Psoas muscle (tissue), 7 donors: ENCODE measurements at regions not wholly inside any gene's neighbourhood (a gene's known extent, or its start where the extent isn't known, plus 50 kb on each side); places are given as distances from the start of the nearest gene placed in this dataset.

Experiments
- ATAC-seq, 4 donors: fragments of 200-7000 bp; cut with Tn5 transposase; one replicate each; pipeline ENCODE4 v1.9.1; 2020; ENCODE audit warnings: moderate library complexity in 3 of 4, mild to moderate bottlenecking in 2 of 4
- DNase-seq, 2 donors: peaks; one replicate each; pipeline ENCODE4 v3.0.0-alpha.2; 2020
- H3K27ac ChIP-seq: fragments of 200-600 bp; one replicate; pipeline ENCODE4 v1.8.0; 2022
- H3K27me3 ChIP-seq, 3 donors: fragments of 200-600 bp in 1 of 3; one replicate each; pipeline versions ENCODE4 v1.6.1 to v1.8.0; 2013 to 2022; ENCODE audit warnings: low read length in 2 of 3, mild to moderate bottlenecking in 2 of 3, moderate library complexity in 1 of 3; ENCODE audit not compliant: insufficient read depth in 3 of 3
- H3K36me3 ChIP-seq, 2 donors: fragments of 200-600 bp in 1 of 2; one replicate each; pipeline versions ENCODE4 v1.6.1 to v1.8.0; 2013 to 2022; ENCODE audit warnings: low read depth in 1 of 2, mild to moderate bottlenecking in 1 of 2, moderate library complexity in 1 of 2; ENCODE audit not compliant: insufficient read depth in 1 of 2
- H3K4me1 ChIP-seq: fragments of 200-600 bp; one replicate; pipeline ENCODE4 v1.8.0; 2022
- H3K4me3 ChIP-seq: fragments of 200-600 bp; one replicate; pipeline ENCODE4 v1.8.0; 2022; ENCODE audit warnings: mild to moderate bottlenecking
- H3K9me3 ChIP-seq: fragments of 200-600 bp; one replicate; pipeline ENCODE4 v1.8.0; 2022
- WGBS, 3 donors: extraction: QIAGEN DNeasy Blood & Tissue Kit; methylation state at CpG; one replicate each; pipeline versions ENCODE4 v1.1.6 to v1.1.7; 2013; 5-methylcytosine and 5-hydroxymethylcytosine counted together
- intact Hi-C, 2 donors: fragments of 100-400 bp; cut with DNase I; formaldehyde crosslinking; loops; one replicate each; pipeline versions ENCODE4 v1.11.0 to v1.14.2; 2022
- TF ChIP-seq, protein P1 (sequence below): fragments of 200-600 bp; IDR thresholded peaks from one replicate; pipeline ENCODE4 v1.8.0; 2022; ENCODE audit warnings: antibody characterized with exemption
- donor health status: healthy with polysubstance abuse.
- donor health status: DM: no; HTN: no; CAD: no; lungs with moderate emphysema.
- donor health status: Bipolar disorder and iron deficiency.
- donor health status: healthy.
- donor health status: DM: yes; HTN: yes; CAD: no.
- donor health status: DM: no; HTN: no; CAD: no.
- donor health status: DM: yes; HTN: yes; CAD: no.

DNA sequence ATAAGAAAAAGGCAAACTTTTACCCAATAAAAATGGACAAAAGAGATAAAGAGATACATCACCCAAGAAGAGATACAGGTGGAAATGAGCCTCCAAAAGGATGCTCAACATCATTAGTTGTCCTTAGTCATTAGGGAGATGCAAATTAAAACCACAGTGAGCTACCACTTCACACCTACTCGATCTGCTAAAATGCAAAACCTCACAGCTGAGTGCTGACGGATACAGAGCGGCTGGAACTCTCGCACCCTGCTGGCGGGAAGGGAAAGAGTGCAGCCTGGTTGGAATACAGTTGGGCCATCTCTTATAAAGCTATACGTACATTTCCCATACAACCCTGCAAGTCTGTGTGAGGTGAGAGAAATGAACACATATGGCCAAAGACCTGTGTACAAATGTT lies 78.5 kb upstream of the PRR20G start:
- 36 to 45% (median 44%) methylated on average over 6 of the region's 6 CpGs for WGBS, 3 donors
- H3K4me1 ChIP-seq, result no peaks in the 10 kb centered on the region
- no peak for DNase-seq
- no peaks in the 10 kb centered on the region for H3K9me3 ChIP-seq
- no peak overlapping the region for H3K27ac ChIP-seq
- intact Hi-C loops, result no loop called here
- peaks cover 0 to 5% (median 0%) of the 10 kb centered on the region in 3 donors for H3K27me3 ChIP-seq
- ATAC-seq, result no peak
- H3K36me3 ChIP-seq, result no peaks in the 10 kb centered on the region
- TF ChIP-seq, protein P1, sequence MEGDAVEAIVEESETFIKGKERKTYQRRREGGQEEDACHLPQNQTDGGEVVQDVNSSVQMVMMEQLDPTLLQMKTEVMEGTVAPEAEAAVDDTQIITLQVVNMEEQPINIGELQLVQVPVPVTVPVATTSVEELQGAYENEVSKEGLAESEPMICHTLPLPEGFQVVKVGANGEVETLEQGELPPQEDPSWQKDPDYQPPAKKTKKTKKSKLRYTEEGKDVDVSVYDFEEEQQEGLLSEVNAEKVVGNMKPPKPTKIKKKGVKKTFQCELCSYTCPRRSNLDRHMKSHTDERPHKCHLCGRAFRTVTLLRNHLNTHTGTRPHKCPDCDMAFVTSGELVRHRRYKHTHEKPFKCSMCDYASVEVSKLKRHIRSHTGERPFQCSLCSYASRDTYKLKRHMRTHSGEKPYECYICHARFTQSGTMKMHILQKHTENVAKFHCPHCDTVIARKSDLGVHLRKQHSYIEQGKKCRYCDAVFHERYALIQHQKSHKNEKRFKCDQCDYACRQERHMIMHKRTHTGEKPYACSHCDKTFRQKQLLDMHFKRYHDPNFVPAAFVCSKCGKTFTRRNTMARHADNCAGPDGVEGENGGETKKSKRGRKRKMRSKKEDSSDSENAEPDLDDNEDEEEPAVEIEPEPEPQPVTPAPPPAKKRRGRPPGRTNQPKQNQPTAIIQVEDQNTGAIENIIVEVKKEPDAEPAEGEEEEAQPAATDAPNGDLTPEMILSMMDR, result no peak
- no peak overlapping the region for H3K4me3 ChIP-seq

DNA sequence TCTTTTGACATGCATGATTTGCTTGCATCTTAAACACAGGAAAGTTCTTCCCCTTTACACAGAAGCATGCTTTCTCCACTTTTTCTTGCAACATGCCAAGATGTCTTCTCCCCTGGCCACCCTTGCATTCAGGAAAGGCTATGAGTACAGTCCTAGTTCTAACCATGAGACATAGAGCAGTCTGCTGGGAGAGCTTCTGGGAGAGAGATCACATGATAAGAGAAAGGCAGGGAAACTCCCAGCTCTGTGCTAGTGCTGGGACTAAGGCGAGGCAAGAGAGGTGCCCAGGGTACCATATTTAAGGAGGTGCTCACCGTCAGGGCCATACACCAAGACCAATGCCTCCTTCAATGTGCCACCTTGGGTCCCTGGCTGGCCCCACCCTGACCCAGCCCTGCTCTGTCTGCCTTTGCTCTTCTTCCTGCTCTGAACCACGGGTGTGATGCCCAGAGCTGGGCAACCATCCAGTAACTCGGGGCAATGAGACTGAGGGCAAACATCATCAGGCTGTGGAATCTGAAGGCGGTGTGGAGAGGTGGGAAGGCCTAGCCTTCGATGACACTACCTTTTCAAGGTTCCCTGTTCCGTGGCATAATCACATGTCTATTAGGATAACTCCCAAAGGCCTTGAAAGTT lies 77.4 kb upstream of the PRR20G start:
- no peaks in the 10 kb centered on the region for H3K4me1 ChIP-seq
- H3K9me3 ChIP-seq, result no peaks in the 10 kb centered on the region
- no peak overlapping the region for H3K27ac ChIP-seq
- ATAC-seq, result no peak
- WGBS, 3 donors, result 68 to 74% (median 68%) methylated on average over 7 of the region's 7 CpGs
- TF ChIP-seq, protein P1, result no peak
- H3K27me3 ChIP-seq, result peaks cover 0 to 5% (median 0%) of the 10 kb centered on the region in 3 donors
- no peaks in the 10 kb centered on the region for H3K36me3 ChIP-seq
- intact Hi-C loops, result no loop called here
- H3K4me3 ChIP-seq, result no peak overlapping the region
- DNase-seq, result no peak

DNA sequence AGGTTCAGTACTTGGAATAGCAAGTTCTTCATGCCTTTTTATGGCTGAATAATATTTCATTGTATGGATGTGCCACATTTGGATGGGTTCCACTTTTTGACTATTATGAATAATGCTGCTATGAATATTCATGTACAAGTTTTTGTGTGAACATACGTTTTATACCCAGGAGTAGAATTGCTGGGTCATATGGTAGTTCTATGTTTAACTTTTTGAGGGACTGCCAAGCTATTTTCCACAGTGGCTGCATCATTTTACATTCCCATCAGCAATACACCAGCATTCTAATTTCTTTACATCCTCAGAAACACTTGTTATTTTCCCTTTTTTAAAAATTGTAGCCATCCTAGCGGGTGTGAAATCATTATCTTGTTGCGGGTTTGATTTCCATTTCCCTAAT lies 76.0 kb upstream of the PRR20G start:
- no peaks in the 10 kb centered on the region for H3K27me3 ChIP-seq
- H3K27ac ChIP-seq, result no peak overlapping the region
- intact Hi-C loops, result no loop called here
- ATAC-seq, result no peak
- H3K4me1 ChIP-seq, result no peaks in the 10 kb centered on the region
- TF ChIP-seq, protein P1, result no peak
- WGBS, 3 donors, result 70 to 75% (median 70%) methylated on average over 3 of the region's 3 CpGs
- no peaks in the 10 kb centered on the region for H3K36me3 ChIP-seq
- H3K9me3 ChIP-seq, result no peaks in the 10 kb centered on the region
- no peak for DNase-seq
- no peak overlapping the region for H3K4me3 ChIP-seq

DNA sequence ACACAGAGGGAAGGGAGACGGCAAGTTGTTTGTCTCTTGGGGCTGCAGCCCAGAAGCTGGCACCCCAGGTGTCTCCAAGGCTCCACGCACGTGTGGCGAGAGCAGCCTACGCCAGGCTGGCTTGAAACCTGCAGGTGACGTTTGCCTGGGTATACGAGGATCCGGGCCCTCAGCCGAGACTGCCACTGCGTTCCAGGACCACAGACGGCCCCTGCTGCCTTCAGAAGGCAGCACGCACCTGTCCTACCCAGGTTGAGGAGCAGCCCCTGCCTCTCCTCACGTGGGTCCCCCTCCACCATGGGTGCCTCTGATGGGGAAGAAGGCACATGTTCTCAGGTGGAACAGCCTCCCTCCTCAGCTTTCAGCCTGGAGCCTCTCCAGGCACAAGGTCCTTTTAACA lies 75.3 kb upstream of the PRR20G start:
- TF ChIP-seq, protein P1, result no peak
- Histone ChIP-seq H3K27ac (no peak overlapping the region), H3K36me3 (no peaks in the 10 kb centered on the region), H3K4me1 (no peaks in the 10 kb centered on the region), H3K4me3 (no peak overlapping the region), H3K27me3 (no peaks in the 10 kb centered on the region), H3K9me3 (no peaks in the 10 kb centered on the region)
- WGBS, 3 donors, result 62 to 66% (median 64%) methylated on average over 13 of the region's 13 CpGs
- no peak for ATAC-seq
- intact Hi-C loops, result no loop called here
- no peak for DNase-seq

DNA sequence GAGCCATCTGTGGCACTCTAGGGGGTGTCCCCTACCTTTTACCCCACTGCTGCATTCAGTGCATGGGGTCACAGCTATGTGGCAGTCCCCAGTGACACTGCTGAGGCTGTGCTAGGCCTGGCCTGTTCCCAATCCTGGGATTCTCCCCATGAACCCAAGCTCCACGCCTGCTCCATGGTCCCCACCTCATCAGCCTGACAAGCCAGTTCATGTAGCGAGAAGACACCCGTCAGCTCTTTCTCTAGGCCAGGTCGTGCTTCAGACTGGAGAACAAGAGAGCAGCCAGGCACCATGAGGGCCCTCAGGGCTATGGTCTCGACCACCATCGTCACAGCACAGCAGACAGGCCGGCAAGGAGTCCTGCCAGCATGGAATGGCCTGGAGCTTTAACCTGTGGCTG lies 72.8 kb upstream of the PRR20G start:
- DNase-seq (no peak), ATAC-seq (no peak)
- Histone ChIP-seq H3K36me3 (no peaks in the 10 kb centered on the region), H3K27me3 (no peaks in the 10 kb centered on the region), H3K4me1 (no peaks in the 10 kb centered on the region), H3K9me3 (no peaks in the 10 kb centered on the region), H3K4me3 (no peak overlapping the region), H3K27ac (no peak overlapping the region)
- 84 to 89% (median 84%) methylated on average over 7 of the region's 7 CpGs for WGBS, 3 donors
- TF ChIP-seq, protein P1, result no peak
- intact Hi-C loops, result no loop called here
